ENCODE measurements at regions not wholly inside any gene's neighbourhood (a gene's known extent, or its start where the extent isn't known, plus 50 kb on each side); places are given as distances from the start of the nearest gene placed in this dataset.

DNA sequence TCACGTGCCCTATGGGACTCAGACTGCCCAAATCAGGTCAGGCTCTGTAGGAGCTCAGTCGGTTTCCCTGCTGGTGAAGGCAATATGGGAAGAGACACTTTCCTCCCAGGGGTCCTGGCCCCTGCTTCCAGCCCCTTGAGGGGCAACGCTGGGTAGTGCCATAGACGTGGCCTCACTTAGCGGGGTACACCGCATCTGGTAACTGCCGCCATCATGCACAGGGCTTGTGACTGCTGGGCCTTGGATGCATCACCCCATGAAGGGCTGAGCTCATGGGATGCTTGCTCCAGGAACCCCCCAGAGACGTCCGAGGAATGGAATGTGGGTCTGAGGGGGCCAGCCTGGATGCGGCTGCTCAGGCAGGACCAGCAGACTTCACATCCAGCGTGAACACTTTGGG is 127.3 kb upstream of the HDAC4 start:
- TF ChIP-seq, protein P1, sequence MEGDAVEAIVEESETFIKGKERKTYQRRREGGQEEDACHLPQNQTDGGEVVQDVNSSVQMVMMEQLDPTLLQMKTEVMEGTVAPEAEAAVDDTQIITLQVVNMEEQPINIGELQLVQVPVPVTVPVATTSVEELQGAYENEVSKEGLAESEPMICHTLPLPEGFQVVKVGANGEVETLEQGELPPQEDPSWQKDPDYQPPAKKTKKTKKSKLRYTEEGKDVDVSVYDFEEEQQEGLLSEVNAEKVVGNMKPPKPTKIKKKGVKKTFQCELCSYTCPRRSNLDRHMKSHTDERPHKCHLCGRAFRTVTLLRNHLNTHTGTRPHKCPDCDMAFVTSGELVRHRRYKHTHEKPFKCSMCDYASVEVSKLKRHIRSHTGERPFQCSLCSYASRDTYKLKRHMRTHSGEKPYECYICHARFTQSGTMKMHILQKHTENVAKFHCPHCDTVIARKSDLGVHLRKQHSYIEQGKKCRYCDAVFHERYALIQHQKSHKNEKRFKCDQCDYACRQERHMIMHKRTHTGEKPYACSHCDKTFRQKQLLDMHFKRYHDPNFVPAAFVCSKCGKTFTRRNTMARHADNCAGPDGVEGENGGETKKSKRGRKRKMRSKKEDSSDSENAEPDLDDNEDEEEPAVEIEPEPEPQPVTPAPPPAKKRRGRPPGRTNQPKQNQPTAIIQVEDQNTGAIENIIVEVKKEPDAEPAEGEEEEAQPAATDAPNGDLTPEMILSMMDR (IDR thresholded peaks at IDR 0.05), result no peak
- no peak for TF ChIP-seq EP300 (IDR thresholded peaks at IDR 0.05)

All from suprapubic skin (tissue), 3 donors.